ENCODE measurements at regions not wholly inside any gene's neighbourhood (a gene's known extent, or its start where the extent isn't known, plus 50 kb on each side); places are given as distances from the start of the nearest gene placed in this dataset.

DNA sequence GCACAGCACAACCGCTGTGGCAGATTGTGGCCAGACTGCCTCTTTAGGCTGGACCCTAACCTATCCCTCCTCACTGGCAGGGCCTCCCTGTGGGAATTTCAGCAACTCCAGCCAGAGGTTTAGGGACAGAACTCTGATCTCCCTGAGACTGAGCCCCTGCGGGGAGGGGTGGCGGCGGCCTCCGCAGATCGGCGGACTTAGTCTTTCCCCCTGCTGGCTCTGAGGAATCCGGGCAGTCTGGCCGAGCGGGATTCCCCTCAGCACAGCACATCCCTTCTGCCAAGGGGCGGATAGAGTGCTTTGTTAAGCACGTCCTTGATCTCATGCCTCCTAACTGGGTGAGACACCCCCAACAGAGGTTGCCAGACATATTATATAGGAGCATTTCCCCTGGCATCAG lies 224.2 kb upstream of the NPY start:
- H3K27me3 ChIP-seq (ENCODE audit: control insufficient read depth in 3 of 3, insufficient read depth in 3 of 3, low read depth in 1 of 3, low read length in 3 of 3): peaks cover 0 to 2% (median 0%) of the 10 kb centered on the region in 3 experiments
- peak overlapping the region; percentile 42 for H2AK5ac ChIP-seq (ENCODE audit: low read depth, low read length)
- H3K18ac ChIP-seq (ENCODE audit: low read length): peak overlapping the region; percentile 60
- no peak overlapping the region for H3K4me3 ChIP-seq (ENCODE audit: low read length in 2 of 2)
- H3K4ac ChIP-seq (ENCODE audit: low read length): no peak overlapping the region
- H3K9me3 ChIP-seq (replicated peaks in 1 of 2; ENCODE audit: control insufficient read depth in 2 of 2, insufficient read depth in 1 of 2, low read depth in 1 of 2, low read length in 2 of 2): peaks cover 0 to 2% of the 10 kb centered on the region in 2 donors
- peak overlapping the region; percentile 49 for H4K8ac ChIP-seq (ENCODE audit: low read depth, low read length)
- no peak overlapping the region for H3K23ac ChIP-seq (ENCODE audit: low read depth, low read length, poor library complexity)
- no peak for DNase-seq (ENCODE audit: low spot score)
- H2BK120ac ChIP-seq (ENCODE audit: low read depth, low read length): no peak overlapping the region
- no peaks in the 10 kb centered on the region for H3K36me3 ChIP-seq (replicated peaks in 1 of 2; ENCODE audit: control insufficient read depth in 2 of 2, insufficient read depth in 2 of 2, low read length in 2 of 2)
- no peaks in the 10 kb centered on the region for H3K79me1 ChIP-seq (ENCODE audit: low read depth, low read length)
- H3K4me1 ChIP-seq (ENCODE audit: control insufficient read depth in 2 of 2, insufficient read depth in 1 of 2, low read depth in 1 of 2, low read length in 2 of 2): no peaks in the 10 kb centered on the region
- H3K4me2 ChIP-seq (ENCODE audit: insufficient read depth, low read length, poor library complexity, severe bottlenecking): no peak overlapping the region
- H2AFZ ChIP-seq (ENCODE audit: low read length): no peak overlapping the region
- no peak overlapping the region for H4K91ac ChIP-seq (ENCODE audit: low read depth, low read length, poor library complexity)
- no peak overlapping the region for H2BK12ac ChIP-seq (ENCODE audit: low read length)
- no peak overlapping the region for H3K27ac ChIP-seq (replicated peaks; ENCODE audit: low read length)
- no peak overlapping the region for H3K14ac ChIP-seq (ENCODE audit: low read length)
- no peak overlapping the region for H2BK15ac ChIP-seq (ENCODE audit: low read length)
- no CpG with 5 or more reads among the region's 12 CpGs for WGBS, 2 donors (ENCODE audit: extremely low coverage in 2 of 2, insufficient read length in 2 of 2, insufficient replicate concordance in 1 of 2)
- H3K9ac ChIP-seq (ENCODE audit: low read depth, low read length, poor library complexity): no peak overlapping the region
- no peak overlapping the region for H2BK5ac ChIP-seq (ENCODE audit: low read length)

- H4K8ac ChIP-seq (ENCODE audit: low read depth, low read length): no peak overlapping the region
- H3K27ac ChIP-seq (replicated peaks; ENCODE audit: low read length): no peak overlapping the region
- H3K14ac ChIP-seq (ENCODE audit: low read length): no peak overlapping the region
- no peak overlapping the region for H3K4ac ChIP-seq (ENCODE audit: low read length)
- H2AK5ac ChIP-seq (ENCODE audit: low read depth, low read length): no peak overlapping the region
- no peak overlapping the region for H3K4me2 ChIP-seq (ENCODE audit: insufficient read depth, low read length, poor library complexity, severe bottlenecking)
- no peak overlapping the region for H3K23ac ChIP-seq (ENCODE audit: low read depth, low read length, poor library complexity)
- no peaks in the 10 kb centered on the region for H3K4me1 ChIP-seq (ENCODE audit: control insufficient read depth in 2 of 2, insufficient read depth in 1 of 2, low read depth in 1 of 2, low read length in 2 of 2)
- H3K4me3 ChIP-seq (ENCODE audit: low read length in 2 of 2): no peak overlapping the region
- H2BK120ac ChIP-seq (ENCODE audit: low read depth, low read length): no peak overlapping the region
- no peaks in the 10 kb centered on the region for H3K36me3 ChIP-seq (replicated peaks in 1 of 2; ENCODE audit: control insufficient read depth in 2 of 2, insufficient read depth in 2 of 2, low read length in 2 of 2)
- H2BK15ac ChIP-seq (ENCODE audit: low read length): no peak overlapping the region
- H3K27me3 ChIP-seq (ENCODE audit: control insufficient read depth in 3 of 3, insufficient read depth in 3 of 3, low read depth in 1 of 3, low read length in 3 of 3): no peaks in the 10 kb centered on the region
- H2AFZ ChIP-seq (ENCODE audit: low read length): no peak overlapping the region
- no peak overlapping the region for H2BK5ac ChIP-seq (ENCODE audit: low read length)
- DNase-seq (ENCODE audit: low spot score): no peak
- no peak overlapping the region for H3K18ac ChIP-seq (ENCODE audit: low read length)
- H3K9ac ChIP-seq (ENCODE audit: low read depth, low read length, poor library complexity): no peak overlapping the region
- H3K9me3 ChIP-seq (replicated peaks in 1 of 2; ENCODE audit: control insufficient read depth in 2 of 2, insufficient read depth in 1 of 2, low read depth in 1 of 2, low read length in 2 of 2): peaks cover 0 to 2% of the 10 kb centered on the region in 2 donors
- H3K79me1 ChIP-seq (ENCODE audit: low read depth, low read length): no peaks in the 10 kb centered on the region
- no peak overlapping the region for H4K91ac ChIP-seq (ENCODE audit: low read depth, low read length, poor library complexity)
- no CpG with 5 or more reads among the region's 6 CpGs for WGBS, 2 donors (ENCODE audit: extremely low coverage in 2 of 2, insufficient read length in 2 of 2, insufficient replicate concordance in 1 of 2)
- no peak overlapping the region for H2BK12ac ChIP-seq (ENCODE audit: low read length)
Measured at GRCh38 chr7:24063721-24064120, 220.3 kb upstream of the NPY start.

DNA sequence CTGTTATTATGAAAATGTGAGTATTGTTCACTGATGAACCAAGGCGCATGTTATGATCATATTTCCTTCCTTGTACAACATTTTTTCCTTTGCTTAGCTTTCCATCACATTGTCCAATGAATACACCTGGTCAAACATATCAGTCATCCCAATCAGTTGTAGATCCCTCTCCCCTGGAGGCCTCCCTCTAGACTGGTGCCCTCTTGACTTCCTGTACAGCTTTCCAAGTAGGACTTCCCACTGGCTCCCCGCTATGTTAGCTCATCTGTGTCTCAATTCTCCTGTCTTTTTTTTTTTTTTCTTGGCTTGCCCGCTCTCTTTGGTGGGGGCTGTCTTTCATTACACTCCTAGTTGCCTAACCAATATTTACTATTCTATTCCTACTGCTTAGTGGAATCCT lies 214.2 kb upstream of the NPY start:
- Histone ChIP-seq H2BK5ac (ENCODE audit: low read length) (no peak overlapping the region), H3K27me3 (ENCODE audit: control insufficient read depth in 3 of 3, insufficient read depth in 3 of 3, low read depth in 1 of 3, low read length in 3 of 3) (no peaks in the 10 kb centered on the region), H3K36me3 (replicated peaks in 1 of 2; ENCODE audit: control insufficient read depth in 2 of 2, insufficient read depth in 2 of 2, low read length in 2 of 2) (no peaks in the 10 kb centered on the region), H4K8ac (ENCODE audit: low read depth, low read length) (no peak overlapping the region), H3K79me1 (ENCODE audit: low read depth, low read length) (no peaks in the 10 kb centered on the region), H3K9me3 (replicated peaks in 1 of 2; ENCODE audit: control insufficient read depth in 2 of 2, insufficient read depth in 1 of 2, low read depth in 1 of 2, low read length in 2 of 2) (no peaks in the 10 kb centered on the region), H3K14ac (ENCODE audit: low read length) (no peak overlapping the region), H3K9ac (ENCODE audit: low read depth, low read length, poor library complexity) (no peak overlapping the region), H2BK15ac (ENCODE audit: low read length) (no peak overlapping the region), H3K27ac (replicated peaks; ENCODE audit: low read length) (no peak overlapping the region), H3K4me2 (ENCODE audit: insufficient read depth, low read length, poor library complexity, severe bottlenecking) (no peak overlapping the region), H3K4ac (ENCODE audit: low read length) (no peak overlapping the region), H2BK12ac (ENCODE audit: low read length) (no peak overlapping the region), H2AK5ac (ENCODE audit: low read depth, low read length) (no peak overlapping the region), H2AFZ (ENCODE audit: low read length) (no peak overlapping the region), H4K91ac (ENCODE audit: low read depth, low read length, poor library complexity) (no peak overlapping the region), H3K23ac (ENCODE audit: low read depth, low read length, poor library complexity) (no peak overlapping the region), H3K4me1 (ENCODE audit: control insufficient read depth in 2 of 2, insufficient read depth in 1 of 2, low read depth in 1 of 2, low read length in 2 of 2) (no peaks in the 10 kb centered on the region), H3K18ac (ENCODE audit: low read length) (no peak overlapping the region), H2BK120ac (ENCODE audit: low read depth, low read length) (no peak overlapping the region), H3K4me3 (ENCODE audit: low read length in 2 of 2) (no peak overlapping the region)
- WGBS, 2 donors (ENCODE audit: extremely low coverage in 2 of 2, insufficient read length in 2 of 2, insufficient replicate concordance in 1 of 2): no CpG with 5 or more reads among the region's 3 CpGs
- DNase-seq (ENCODE audit: low spot score): no peak

- no peak overlapping the region for H3K4ac ChIP-seq (ENCODE audit: low read length)
- no peaks in the 10 kb centered on the region for H3K27me3 ChIP-seq (ENCODE audit: control insufficient read depth in 3 of 3, insufficient read depth in 3 of 3, low read depth in 1 of 3, low read length in 3 of 3)
- H3K9ac ChIP-seq (ENCODE audit: low read depth, low read length, poor library complexity): no peak overlapping the region
- H3K9me3 ChIP-seq (replicated peaks in 1 of 2; ENCODE audit: control insufficient read depth in 2 of 2, insufficient read depth in 1 of 2, low read depth in 1 of 2, low read length in 2 of 2): no peaks in the 10 kb centered on the region
- no peak overlapping the region for H2BK5ac ChIP-seq (ENCODE audit: low read length)
- no peak overlapping the region for H2AFZ ChIP-seq (ENCODE audit: low read length)
- no peak overlapping the region for H3K14ac ChIP-seq (ENCODE audit: low read length)
- WGBS, 2 donors (ENCODE audit: extremely low coverage in 2 of 2, insufficient read length in 2 of 2, insufficient replicate concordance in 1 of 2): no CpG with 5 or more reads among the region's 9 CpGs
- no peak overlapping the region for H4K91ac ChIP-seq (ENCODE audit: low read depth, low read length, poor library complexity)
- DNase-seq (ENCODE audit: low spot score): no peak
- H3K4me1 ChIP-seq (ENCODE audit: control insufficient read depth in 2 of 2, insufficient read depth in 1 of 2, low read depth in 1 of 2, low read length in 2 of 2): no peaks in the 10 kb centered on the region
- no peak overlapping the region for H4K8ac ChIP-seq (ENCODE audit: low read depth, low read length)
- no peak overlapping the region for H3K23ac ChIP-seq (ENCODE audit: low read depth, low read length, poor library complexity)
- peak overlapping the region; percentile 6 for H3K18ac ChIP-seq (ENCODE audit: low read length)
- no peak overlapping the region for H2BK12ac ChIP-seq (ENCODE audit: low read length)
- H3K4me2 ChIP-seq (ENCODE audit: insufficient read depth, low read length, poor library complexity, severe bottlenecking): no peak overlapping the region
- no peak overlapping the region for H2BK120ac ChIP-seq (ENCODE audit: low read depth, low read length)
- H3K4me3 ChIP-seq (ENCODE audit: low read length in 2 of 2): no peak overlapping the region
- H3K79me1 ChIP-seq (ENCODE audit: low read depth, low read length): no peaks in the 10 kb centered on the region
- no peak overlapping the region for H3K27ac ChIP-seq (replicated peaks; ENCODE audit: low read length)
- H3K36me3 ChIP-seq (replicated peaks in 1 of 2; ENCODE audit: control insufficient read depth in 2 of 2, insufficient read depth in 2 of 2, low read length in 2 of 2): no peaks in the 10 kb centered on the region
- no peak overlapping the region for H2BK15ac ChIP-seq (ENCODE audit: low read length)
- no peak overlapping the region for H2AK5ac ChIP-seq (ENCODE audit: low read depth, low read length)
Measured at GRCh38 chr7:24073651-24074420, 210.2 kb upstream of the NPY start.
